HepG2 (cell line): ENCODE measurements at regions not wholly inside any gene's neighbourhood (a gene's known extent, or its start where the extent isn't known, plus 50 kb on each side); places are given as distances from the start of the nearest gene placed in this dataset.

Experiments
- EP300 ChIP-seq, 3 experiments: sonication (generic) in 1 of 3; formaldehyde crosslinking in 1 of 3; IDR thresholded peaks; 2 replicates each; pipeline versions ENCODE4 v1.5.1 to v1.6.1; 2011 to 2020; ENCODE audit warnings: low read depth in 2 of 3, low read length in 2 of 3, borderline replicate concordance in 1 of 3, improper control_type of control experiment in 1 of 3, mild to moderate bottlenecking in 1 of 3, missing genetic modification reagents in 1 of 3, moderate library complexity in 1 of 3
- ZNF20 ChIP-seq: sonication (generic); formaldehyde crosslinking; IDR thresholded peaks from 2 replicates; pipeline ENCODE4 v1.4.0; 2020; ENCODE audit warnings: mild to moderate bottlenecking, moderate library complexity, missing genetic modification reagents
- TF ChIP-seq, protein P1 (sequence below): sonication (generic); formaldehyde crosslinking; IDR thresholded peaks from 2 replicates; pipeline ENCODE4 v1.5.0; 2020; ENCODE audit warnings: missing genetic modification reagents
- TF ChIP-seq, protein P2 (sequence below): sonication (generic); formaldehyde crosslinking; IDR thresholded peaks from 2 replicates; pipeline ENCODE4 v1.5.0; 2020; ENCODE audit warnings: mild to moderate bottlenecking, missing genetic modification reagents, moderate library complexity
- TF ChIP-seq, protein P3 (sequence below): sonication (generic); formaldehyde crosslinking; IDR thresholded peaks from 2 replicates; pipeline ENCODE4 v1.5.0; 2020; ENCODE audit warnings: missing genetic modification reagents
- TF ChIP-seq, protein P4 (sequence below): sonication (generic); formaldehyde crosslinking; IDR thresholded peaks from 2 replicates; pipeline ENCODE4 v1.5.1; 2020; ENCODE audit warnings: mild to moderate bottlenecking, missing genetic modification reagents, moderate library complexity

- TF ChIP-seq, protein P1, sequence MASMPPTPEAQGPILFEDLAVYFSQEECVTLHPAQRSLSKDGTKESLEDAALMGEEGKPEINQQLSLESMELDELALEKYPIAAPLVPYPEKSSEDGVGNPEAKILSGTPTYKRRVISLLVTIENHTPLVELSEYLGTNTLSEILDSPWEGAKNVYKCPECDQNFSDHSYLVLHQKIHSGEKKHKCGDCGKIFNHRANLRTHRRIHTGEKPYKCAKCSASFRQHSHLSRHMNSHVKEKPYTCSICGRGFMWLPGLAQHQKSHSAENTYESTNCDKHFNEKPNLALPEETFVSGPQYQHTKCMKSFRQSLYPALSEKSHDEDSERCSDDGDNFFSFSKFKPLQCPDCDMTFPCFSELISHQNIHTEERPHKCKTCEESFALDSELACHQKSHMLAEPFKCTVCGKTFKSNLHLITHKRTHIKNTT (CRISPR knock-in tag), result no peak
- TF ChIP-seq, protein P2, sequence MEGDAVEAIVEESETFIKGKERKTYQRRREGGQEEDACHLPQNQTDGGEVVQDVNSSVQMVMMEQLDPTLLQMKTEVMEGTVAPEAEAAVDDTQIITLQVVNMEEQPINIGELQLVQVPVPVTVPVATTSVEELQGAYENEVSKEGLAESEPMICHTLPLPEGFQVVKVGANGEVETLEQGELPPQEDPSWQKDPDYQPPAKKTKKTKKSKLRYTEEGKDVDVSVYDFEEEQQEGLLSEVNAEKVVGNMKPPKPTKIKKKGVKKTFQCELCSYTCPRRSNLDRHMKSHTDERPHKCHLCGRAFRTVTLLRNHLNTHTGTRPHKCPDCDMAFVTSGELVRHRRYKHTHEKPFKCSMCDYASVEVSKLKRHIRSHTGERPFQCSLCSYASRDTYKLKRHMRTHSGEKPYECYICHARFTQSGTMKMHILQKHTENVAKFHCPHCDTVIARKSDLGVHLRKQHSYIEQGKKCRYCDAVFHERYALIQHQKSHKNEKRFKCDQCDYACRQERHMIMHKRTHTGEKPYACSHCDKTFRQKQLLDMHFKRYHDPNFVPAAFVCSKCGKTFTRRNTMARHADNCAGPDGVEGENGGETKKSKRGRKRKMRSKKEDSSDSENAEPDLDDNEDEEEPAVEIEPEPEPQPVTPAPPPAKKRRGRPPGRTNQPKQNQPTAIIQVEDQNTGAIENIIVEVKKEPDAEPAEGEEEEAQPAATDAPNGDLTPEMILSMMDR (CRISPR knock-in tag), result no peak
- TF ChIP-seq ZNF20 (CRISPR knock-in tag), result no peak
- no peak for TF ChIP-seq EP300 (IDR thresholded peaks at IDR 0.05; ENCODE audit: low read depth in 2 of 2, low read length in 2 of 2)
- TF ChIP-seq EP300 (CRISPR knock-in tag; IDR thresholded peaks at IDR 0.05; ENCODE audit: borderline replicate concordance), result no peak
- TF ChIP-seq, protein P3, sequence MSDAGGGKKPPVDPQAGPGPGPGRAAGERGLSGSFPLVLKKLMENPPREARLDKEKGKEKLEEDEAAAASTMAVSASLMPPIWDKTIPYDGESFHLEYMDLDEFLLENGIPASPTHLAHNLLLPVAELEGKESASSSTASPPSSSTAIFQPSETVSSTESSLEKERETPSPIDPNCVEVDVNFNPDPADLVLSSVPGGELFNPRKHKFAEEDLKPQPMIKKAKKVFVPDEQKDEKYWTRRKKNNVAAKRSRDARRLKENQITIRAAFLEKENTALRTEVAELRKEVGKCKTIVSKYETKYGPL (CRISPR knock-in tag), result no peak
- TF ChIP-seq, protein P4, sequence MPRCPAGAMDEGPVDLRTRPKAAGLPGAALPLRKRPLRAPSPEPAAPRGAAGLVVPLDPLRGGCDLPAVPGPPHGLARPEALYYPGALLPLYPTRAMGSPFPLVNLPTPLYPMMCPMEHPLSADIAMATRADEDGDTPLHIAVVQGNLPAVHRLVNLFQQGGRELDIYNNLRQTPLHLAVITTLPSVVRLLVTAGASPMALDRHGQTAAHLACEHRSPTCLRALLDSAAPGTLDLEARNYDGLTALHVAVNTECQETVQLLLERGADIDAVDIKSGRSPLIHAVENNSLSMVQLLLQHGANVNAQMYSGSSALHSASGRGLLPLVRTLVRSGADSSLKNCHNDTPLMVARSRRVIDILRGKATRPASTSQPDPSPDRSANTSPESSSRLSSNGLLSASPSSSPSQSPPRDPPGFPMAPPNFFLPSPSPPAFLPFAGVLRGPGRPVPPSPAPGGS (CRISPR knock-in tag), result no peak
Measured at GRCh38 chr13:103965506-103966243, 899.5 kb upstream of the SLC10A2 start.
